Caco-2 (cell line): ENCODE measurements at regions not wholly inside any gene's neighbourhood (a gene's known extent, or its start where the extent isn't known, plus 50 kb on each side); places are given as distances from the start of the nearest gene placed in this dataset.

Experiments used
- BruUV-seq: library from RNA; stranded (reverse); fragments of 400-500 nt; replicated peaks from 2 replicates; lab custom pipeline; 2021; lab: Mats Ljungman, UMichigan
- CTCF ChIA-PET: fragments of 300-600 bp; sonication (Branson Sonifier 250); formaldehyde crosslinking; loops from one replicate; lab custom pipeline; 2022; ENCODE audit warnings: antibody characterized with exemption; lab: Charles Lee
- POLR2A ChIA-PET: fragments of 300-600 bp; sonication (Branson Sonifier 250); formaldehyde crosslinking; loops from one replicate; lab custom pipeline; 2022; ENCODE audit warnings: antibody characterized with exemption; lab: Charles Lee
- DNase-seq, 2 experiments: peaks; one replicate each; pipeline versions ENCODE4 v3.0.0 to v3.0.0-alpha.2; 2020 to 2022
- H3K27me3 ChIP-seq: replicated peaks from 2 replicates; pipeline ENCODE4 v1.6.0; 2011; ENCODE audit warnings: low read length; ENCODE audit not compliant: control insufficient read depth, insufficient read depth
- H3K36me3 ChIP-seq: 2 replicates; pipeline ENCODE4 v1.5.1; 2011; ENCODE audit warnings: low read length; ENCODE audit not compliant: control insufficient read depth, insufficient read depth
- H3K4me1 ChIP-seq: fragments of 250-450 bp; sonication (Bioruptor Pico); 2 replicates; pipeline ENCODE4 v1.5.1; 2020; ENCODE audit warnings: mild to moderate bottlenecking
- H3K4me3 ChIP-seq: 2 replicates; pipeline ENCODE4 v1.5.1; 2011; ENCODE audit warnings: low read depth, mild to moderate bottlenecking, control low read depth, low read length
- H3K9me3 ChIP-seq: fragments of 250-450 bp; sonication (Bioruptor Pico); 2 replicates; pipeline ENCODE4 v1.5.1; 2020; ENCODE audit warnings: mild to moderate bottlenecking, moderate library complexity
- H3K27ac Mint-ChIP-seq: one replicate; pipeline ENCODE4 v1.8.0; 2022; ENCODE audit warnings: mixed read lengths; ENCODE audit not compliant: unreplicated experiment
- H3K27me3 Mint-ChIP-seq: one replicate; pipeline ENCODE4 v1.8.0; 2022; ENCODE audit warnings: mixed read lengths; ENCODE audit not compliant: insufficient read depth, unreplicated experiment
- H3K36me3 Mint-ChIP-seq: one replicate; pipeline ENCODE4 v1.8.0; 2022; ENCODE audit warnings: mild to moderate bottlenecking, mixed read lengths; ENCODE audit not compliant: insufficient read depth, unreplicated experiment
- H3K4me1 Mint-ChIP-seq: one replicate; pipeline ENCODE4 v1.8.0; 2022; ENCODE audit warnings: low read depth, mixed read lengths; ENCODE audit not compliant: unreplicated experiment
- H3K4me3 Mint-ChIP-seq: one replicate; pipeline ENCODE4 v1.8.0; 2022; ENCODE audit warnings: mild to moderate bottlenecking, moderate library complexity, mixed read lengths; ENCODE audit not compliant: unreplicated experiment
- H3K9me3 Mint-ChIP-seq: one replicate; pipeline ENCODE4 v1.8.0; 2022; ENCODE audit warnings: mixed read lengths; ENCODE audit not compliant: unreplicated experiment
- CTCF ChIP-seq, 2 experiments: fragments of 200-600 bp in 1 of 2; IDR thresholded peaks; 1 replicate in 1 of 2; 2 replicates in 1 of 2; pipeline versions ENCODE4 v1.5.1 to v1.8.0; 2011 to 2022; ENCODE audit warnings: antibody characterized with exemption in 1 of 2, control low read depth in 1 of 2, inconsistent platforms in 1 of 2, low read depth in 1 of 2, low read length in 1 of 2, mild to moderate bottlenecking in 1 of 2, moderate library complexity in 1 of 2; ENCODE audit not compliant: insufficient read depth in 1 of 2, severe bottlenecking in 1 of 2, unreplicated experiment in 1 of 2
- intact Hi-C: fragments of 100-400 bp; cut with micrococcal nuclease; formaldehyde crosslinking; loops from one replicate; pipeline ENCODE4 v1.10.0; 2022; ENCODE audit not compliant: unreplicated experiment

- Mint-ChIP-seq H3K27me3 (peaks cover 6% of the 10 kb centered on the region), H3K9me3 (no peaks in the 10 kb centered on the region), H3K27ac (no peak overlapping the region), H3K4me1 (no peaks in the 10 kb centered on the region), H3K36me3 (no peaks in the 10 kb centered on the region), H3K4me3 (no peak overlapping the region)
- Histone ChIP-seq H3K4me3 (no peak overlapping the region), H3K36me3 (no peaks in the 10 kb centered on the region), H3K4me1 (no peaks in the 10 kb centered on the region), H3K27me3 (no peaks in the 10 kb centered on the region), H3K9me3 (no peaks in the 10 kb centered on the region)
- DNase-seq, result no peak
- no TSS peak for BruUV-seq
- ChIA-PET POLR2A (no interaction called here), CTCF (no interaction called here)
- intact Hi-C loops, result no loop called here
- TF ChIP-seq CTCF (IDR thresholded peaks at IDR 0.05; ENCODE audit: insufficient read depth in 1 of 2, low read depth in 1 of 2, low read length in 1 of 2, severe bottlenecking in 1 of 2, unreplicated experiment in 1 of 2), result no peak
These were observed 166.5 kb downstream of the RMI1 start for GRCh38 chr9:84146893-84147710.

- Histone ChIP-seq H3K9me3 (no peaks in the 10 kb centered on the region), H3K36me3 (no peaks in the 10 kb centered on the region), H3K4me1 (no peaks in the 10 kb centered on the region), H3K4me3 (no peak overlapping the region), H3K27me3 (no peaks in the 10 kb centered on the region)
- no peak for TF ChIP-seq CTCF (IDR thresholded peaks at IDR 0.05; ENCODE audit: insufficient read depth in 1 of 2, low read depth in 1 of 2, low read length in 1 of 2, severe bottlenecking in 1 of 2, unreplicated experiment in 1 of 2)
- ChIA-PET CTCF (interaction anchor here (0.7 kb wide), 1 partner anchor 110 kb away, joined by 3 read pairs; no protein-coding TSS in a partner anchor), POLR2A (no interaction called here)
- H3K27ac Mint-ChIP-seq, result no peak overlapping the region
- no peaks in the 10 kb centered on the region for H3K9me3 Mint-ChIP-seq
- no peaks in the 10 kb centered on the region for H3K27me3 Mint-ChIP-seq
- BruUV-seq, result no TSS peak
- H3K36me3 Mint-ChIP-seq, result no peaks in the 10 kb centered on the region
- no peak overlapping the region for H3K4me3 Mint-ChIP-seq
- no peaks in the 10 kb centered on the region for H3K4me1 Mint-ChIP-seq
- no peak for DNase-seq
- intact Hi-C loops, result no loop called here
These were observed 170.6 kb downstream of the RMI1 start for GRCh38 chr9:84151236-84151635.

GRCh38 chr9:84151640-84152039, 171.0 kb downstream of the RMI1 start:
- Mint-ChIP-seq H3K4me1 (no peaks in the 10 kb centered on the region), H3K36me3 (no peaks in the 10 kb centered on the region), H3K27ac (no peak overlapping the region), H3K9me3 (no peaks in the 10 kb centered on the region), H3K4me3 (no peak overlapping the region), H3K27me3 (no peaks in the 10 kb centered on the region)
- TF ChIP-seq CTCF (IDR thresholded peaks at IDR 0.05; ENCODE audit: insufficient read depth in 1 of 2, low read depth in 1 of 2, low read length in 1 of 2, severe bottlenecking in 1 of 2, unreplicated experiment in 1 of 2), result no peak
- BruUV-seq, result no TSS peak
- H3K36me3 ChIP-seq, result no peaks in the 10 kb centered on the region
- ChIA-PET CTCF (interaction anchor here (0.7 kb wide), 1 partner anchor 110 kb away, joined by 3 read pairs; no protein-coding TSS in a partner anchor), POLR2A (no interaction called here)
- no peak for DNase-seq
- no peak overlapping the region for H3K4me3 ChIP-seq
- no peaks in the 10 kb centered on the region for H3K9me3 ChIP-seq
- no peaks in the 10 kb centered on the region for H3K4me1 ChIP-seq
- intact Hi-C loops, result no loop called here
- H3K27me3 ChIP-seq, result no peaks in the 10 kb centered on the region
